ENCODE measurements at regions not wholly inside any gene's neighbourhood (a gene's known extent, or its start where the extent isn't known, plus 50 kb on each side); places are given as distances from the start of the nearest gene placed in this dataset.
"Not testable (repeated sequence)": the region's sequence is repeated elsewhere in the genome, so short reads cannot be mapped to it uniquely, and the experiment has no call there.

- no peak for DNase-seq
Measured at GRCh38 chr16:86240716-86241363, 269.5 kb upstream of the FOXF1 start.

GRCh38 chr16:86241681-86242080, 268.6 kb upstream of the FOXF1 start:
- DNase-seq: no peak

- no peak for DNase-seq
Measured at GRCh38 chr16:86242244-86243122, 267.8 kb upstream of the FOXF1 start.

GRCh38 chr16:86243123-86243473, 267.2 kb upstream of the FOXF1 start:
- no peak for DNase-seq

GRCh38 chr16:86243571-86244154, 266.7 kb upstream of the FOXF1 start:
- DNase-seq: no peak

GRCh38 chr16:86244158-86244557, 266.2 kb upstream of the FOXF1 start:
- no peak for DNase-seq

- no peak for DNase-seq
Measured at GRCh38 chr16:86244936-86245335, 265.4 kb upstream of the FOXF1 start.

GRCh38 chr16:86245351-86245750, 265.0 kb upstream of the FOXF1 start:
- DNase-seq: no peak

- DNase-seq: no peak
Measured at GRCh38 chr16:86245895-86246294, 264.4 kb upstream of the FOXF1 start.

- DNase-seq: no peak
Measured at GRCh38 chr16:86248310-86248905, 261.9 kb upstream of the FOXF1 start.

- no peak for DNase-seq
Measured at GRCh38 chr16:86249631-86250030, 260.7 kb upstream of the FOXF1 start.

GRCh38 chr16:86251682-86252081, 258.6 kb upstream of the FOXF1 start:
- no peak for DNase-seq

- DNase-seq: no peak
Measured at GRCh38 chr16:86252596-86252995, 257.7 kb upstream of the FOXF1 start.

- DNase-seq: no peak
Measured at GRCh38 chr16:86255966-86256365, 254.4 kb upstream of the FOXF1 start.

GRCh38 chr16:86256995-86257394, 253.3 kb upstream of the FOXF1 start:
- no peak for DNase-seq

GRCh38 chr16:86257546-86257945, 252.8 kb upstream of the FOXF1 start:
- no peak for DNase-seq

- no peak for DNase-seq
Measured at GRCh38 chr16:86258713-86259112, 251.6 kb upstream of the FOXF1 start.

- DNase-seq: no peak
Measured at GRCh38 chr16:86259499-86259898, 250.8 kb upstream of the FOXF1 start.

GRCh38 chr16:86261379-86261778, 248.9 kb upstream of the FOXF1 start:
- DNase-seq: no peak

- not testable (repeated sequence) for DNase-seq
Measured at GRCh38 chr16:86267657-86268056, 242.7 kb upstream of the FOXF1 start.

GRCh38 chr16:86270696-86271095, 239.6 kb upstream of the FOXF1 start:
- DNase-seq: no peak

- DNase-seq: no peak
Measured at GRCh38 chr16:86272744-86273143, 237.6 kb upstream of the FOXF1 start.

GRCh38 chr16:86277221-86277620, 233.1 kb upstream of the FOXF1 start:
- no peak for DNase-seq

Measured in occipital lobe (tissue), 1 donor.